Naive B cell (primary cell): ENCODE measurements at regions not wholly inside any gene's neighbourhood (a gene's known extent, or its start where the extent isn't known, plus 50 kb on each side); places are given as distances from the start of the nearest gene placed in this dataset.

ENCODE experiments used
- ATAC-seq, 2 donors: fragments of 150-1000 bp; cut with Tn5 transposase; 2 replicates each; pipeline ENCODE4 v1.10.0; 2021; ENCODE audit warnings: low read depth in 2 of 2, mild to moderate bottlenecking in 2 of 2, moderate library complexity in 2 of 2
- DNase-seq: peaks from one replicate; pipeline ENCODE4 v3.0.0; 2022
- H3K27ac Mint-ChIP-seq, 6 donors: one replicate each; pipeline ENCODE4 v1.8.0; 2020 to 2022; ENCODE audit warnings: mild to moderate bottlenecking in 6 of 6, mixed read lengths in 6 of 6, moderate library complexity in 5 of 6, inconsistent platforms in 2 of 6
- H3K27me3 Mint-ChIP-seq, 3 donors: one replicate each; pipeline ENCODE4 v1.8.0; 2021 to 2022; ENCODE audit warnings: mixed read lengths in 3 of 3, mild to moderate bottlenecking in 1 of 3
- H3K36me3 Mint-ChIP-seq, 2 donors: one replicate each; pipeline ENCODE4 v1.8.0; 2020 to 2022; ENCODE audit warnings: mixed read lengths in 2 of 2, inconsistent platforms in 1 of 2, mild to moderate bottlenecking in 1 of 2
- H3K4me1 Mint-ChIP-seq, 3 donors: one replicate each; pipeline ENCODE4 v1.8.0; 2020 to 2022; ENCODE audit warnings: mixed read lengths in 3 of 3, inconsistent platforms in 1 of 3, mild to moderate bottlenecking in 1 of 3, moderate library complexity in 1 of 3
- H3K4me3 Mint-ChIP-seq, 8 donors: one replicate each; pipeline ENCODE4 v1.8.0; 2020 to 2022; ENCODE audit warnings: mild to moderate bottlenecking in 8 of 8, mixed read lengths in 8 of 8, moderate library complexity in 8 of 8, inconsistent platforms in 2 of 8
- H3K9me3 Mint-ChIP-seq, 7 donors: one replicate each; pipeline ENCODE4 v1.8.0; 2020 to 2022; ENCODE audit warnings: mixed read lengths in 7 of 7, mild to moderate bottlenecking in 5 of 7, inconsistent platforms in 2 of 7, moderate library complexity in 1 of 7

DNA sequence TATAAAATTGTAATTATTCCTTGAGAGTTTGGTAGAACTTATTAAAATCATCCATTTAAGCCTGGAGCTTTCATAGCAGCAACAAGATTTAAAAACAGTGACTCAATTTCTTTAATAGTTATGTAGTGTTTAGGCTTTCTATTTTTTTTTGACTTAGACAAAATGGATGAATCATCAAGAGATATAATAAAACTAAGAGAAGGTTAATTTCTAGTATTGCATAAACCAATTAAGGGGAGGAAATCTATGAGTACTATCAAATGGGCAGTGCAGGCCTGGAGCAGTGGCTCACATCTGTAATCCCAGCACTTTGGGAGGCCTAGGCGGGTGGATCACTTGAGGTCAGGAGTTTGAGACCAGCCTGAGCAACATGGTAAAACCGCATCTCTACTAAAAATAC lies 416.3 kb upstream of the USP24 start:
- no peak for DNase-seq
- no peak overlapping the region for H3K4me3 Mint-ChIP-seq
- H3K27me3 Mint-ChIP-seq = peaks cover 9 to 24% (median 15%) of the 10 kb centered on the region in 3 donors
- H3K9me3 Mint-ChIP-seq = peaks cover 0 to 2% (median 0%) of the 10 kb centered on the region in 7 donors
- H3K36me3 Mint-ChIP-seq = no peaks in the 10 kb centered on the region
- ATAC-seq = no peak
- no peak overlapping the region for H3K27ac Mint-ChIP-seq
- H3K4me1 Mint-ChIP-seq = no peaks in the 10 kb centered on the region

DNA sequence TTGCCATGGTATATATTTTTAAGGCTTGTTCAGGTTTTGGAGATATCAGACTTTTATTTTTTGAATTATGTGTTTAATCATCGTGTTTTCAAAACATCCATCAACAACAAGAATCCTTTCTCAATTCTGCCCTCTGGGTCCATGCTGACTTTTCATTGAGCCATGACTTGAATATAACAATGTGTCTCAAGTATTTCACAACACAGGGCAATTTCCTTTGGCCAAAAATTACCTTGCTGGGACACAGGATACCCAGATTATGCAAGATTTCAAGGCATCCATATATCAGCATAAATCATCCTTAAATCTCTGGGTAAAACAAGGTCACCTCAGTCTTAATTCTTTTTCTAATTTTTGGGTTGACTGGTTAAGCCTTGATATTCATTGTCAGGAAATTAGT lies 411.2 kb upstream of the USP24 start:
- DNase-seq (no peak), ATAC-seq (no peak)
- H3K9me3 Mint-ChIP-seq = peaks cover 0 to 6% (median 4%) of the 10 kb centered on the region in 7 donors
- no peak overlapping the region for H3K4me3 Mint-ChIP-seq
- H3K36me3 Mint-ChIP-seq = no peaks in the 10 kb centered on the region
- peaks cover 6 to 9% (median 9%) of the 10 kb centered on the region in 3 donors for H3K27me3 Mint-ChIP-seq
- no peaks in the 10 kb centered on the region for H3K4me1 Mint-ChIP-seq
- H3K27ac Mint-ChIP-seq = no peak overlapping the region

- Mint-ChIP-seq H3K27me3 (peaks cover 6 to 13% (median 7%) of the 10 kb centered on the region in 3 donors), H3K36me3 (no peaks in the 10 kb centered on the region), H3K4me1 (no peaks in the 10 kb centered on the region), H3K4me3 (no peak overlapping the region), H3K27ac (no peak overlapping the region), H3K9me3 (peaks cover 0 to 11% (median 4%) of the 10 kb centered on the region in 7 donors)
- DNase-seq (no peak), ATAC-seq (no peak)
These were observed 409.6 kb upstream of the USP24 start for GRCh38 chr1:55624766-55625165.

DNA sequence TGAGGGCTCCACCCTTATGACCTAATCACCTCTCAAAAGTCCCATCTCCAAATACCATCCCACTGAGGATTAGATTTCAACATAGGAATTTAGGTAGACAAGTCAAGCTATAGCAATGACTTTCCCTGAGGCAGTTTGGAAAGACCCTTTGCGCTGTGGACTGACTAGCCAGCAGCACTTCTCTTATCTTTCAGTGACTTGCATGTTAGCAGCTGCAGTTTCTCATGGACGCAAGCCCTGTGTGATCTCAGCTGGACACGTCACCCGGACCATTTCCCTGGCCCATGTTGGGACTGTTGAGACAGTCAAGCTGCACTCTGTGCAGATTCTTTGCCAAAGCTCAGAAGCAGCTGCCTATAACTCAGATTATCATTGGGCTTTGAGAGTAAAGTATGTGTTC lies 408.1 kb upstream of the USP24 start:
- no peak for DNase-seq
- Mint-ChIP-seq H3K27ac (no peak overlapping the region), H3K36me3 (no peaks in the 10 kb centered on the region), H3K4me1 (no peaks in the 10 kb centered on the region), H3K9me3 (peaks cover 0 to 11% (median 4%) of the 10 kb centered on the region in 7 donors), H3K27me3 (peaks cover 4 to 20% (median 6%) of the 10 kb centered on the region in 3 donors), H3K4me3 (no peak overlapping the region)
- no peak for ATAC-seq

- no peak overlapping the region for H3K4me3 Mint-ChIP-seq
- no peaks in the 10 kb centered on the region for H3K36me3 Mint-ChIP-seq
- no peak overlapping the region for H3K27ac Mint-ChIP-seq
- DNase-seq (no peak), ATAC-seq (no peak)
- H3K27me3 Mint-ChIP-seq = peaks cover 0 to 16% (median 0%) of the 10 kb centered on the region in 3 donors
- no peaks in the 10 kb centered on the region for H3K4me1 Mint-ChIP-seq
- H3K9me3 Mint-ChIP-seq = peaks cover 2 to 16% (median 6%) of the 10 kb centered on the region in 7 donors
These were observed 406.9 kb upstream of the USP24 start for GRCh38 chr1:55622074-55622473.

DNA sequence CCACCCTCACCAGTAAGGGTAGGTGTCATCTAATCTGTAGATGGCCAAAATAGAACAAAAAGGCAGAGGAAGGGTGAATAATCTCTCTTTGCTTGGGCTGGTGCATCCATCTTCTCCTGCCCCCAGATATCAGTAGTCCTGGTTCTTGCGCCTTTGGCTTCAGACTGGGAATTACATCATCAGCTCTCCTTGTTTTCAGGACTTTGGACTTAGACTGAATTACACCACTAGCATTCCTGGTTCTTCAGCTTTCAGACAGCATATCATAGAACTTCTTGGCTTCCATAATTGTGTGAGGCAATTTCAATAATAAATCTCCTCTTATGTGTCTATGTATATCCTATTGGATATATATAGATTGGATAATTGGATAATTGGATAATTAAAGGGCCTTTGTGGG lies 403.0 kb upstream of the USP24 start:
- no peak overlapping the region for H3K27ac Mint-ChIP-seq
- H3K27me3 Mint-ChIP-seq = peaks cover 0 to 16% (median 1%) of the 10 kb centered on the region in 3 donors
- DNase-seq (no peak), ATAC-seq (no peak)
- H3K4me1 Mint-ChIP-seq = no peaks in the 10 kb centered on the region
- H3K4me3 Mint-ChIP-seq = no peak overlapping the region
- peaks cover 2 to 34% (median 5%) of the 10 kb centered on the region in 7 donors for H3K9me3 Mint-ChIP-seq
- peaks cover 0 to 7% of the 10 kb centered on the region in 2 donors for H3K36me3 Mint-ChIP-seq

DNA sequence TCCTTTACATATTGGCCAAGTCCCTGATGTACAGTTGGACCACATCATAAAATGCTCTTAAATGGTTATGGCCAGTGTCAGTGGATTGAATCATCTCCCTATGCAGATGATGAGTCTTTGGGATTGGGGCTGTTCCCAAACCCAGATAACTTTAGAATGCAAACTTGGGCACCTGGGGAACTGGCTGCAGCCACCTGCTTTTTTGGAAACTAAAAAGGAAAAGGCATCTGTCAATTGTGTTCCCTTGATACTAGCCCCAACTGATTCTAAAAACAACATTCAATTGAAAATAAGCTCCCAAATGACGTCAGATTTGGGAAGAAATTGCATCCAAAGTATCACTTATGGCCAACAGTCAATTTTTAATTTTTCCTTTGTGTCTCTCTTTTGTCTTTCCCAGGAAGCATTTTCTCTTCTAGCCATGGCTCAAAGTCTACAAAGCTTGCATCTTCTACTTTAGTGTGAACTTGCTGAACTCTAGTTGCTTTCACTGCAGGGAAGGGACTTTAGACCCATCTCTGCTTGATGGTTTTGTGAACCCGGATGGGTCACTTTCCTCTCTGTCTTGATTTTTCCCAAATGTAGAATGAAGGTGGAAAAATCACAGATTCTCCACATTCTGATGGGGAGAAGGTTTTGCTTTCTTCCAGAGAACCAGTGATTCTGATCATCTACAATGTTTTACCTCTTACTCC lies 402.3 kb upstream of the USP24 start:
- peaks cover 0 to 7% of the 10 kb centered on the region in 2 donors for H3K36me3 Mint-ChIP-seq
- peaks cover 0 to 30% (median 5%) of the 10 kb centered on the region in 7 donors for H3K9me3 Mint-ChIP-seq
- H3K27ac Mint-ChIP-seq = no peak overlapping the region
- no peak overlapping the region for H3K4me3 Mint-ChIP-seq
- peaks cover 0 to 17% (median 9%) of the 10 kb centered on the region in 3 donors for H3K27me3 Mint-ChIP-seq
- ATAC-seq = no peak
- DNase-seq = no peak
- H3K4me1 Mint-ChIP-seq = no peaks in the 10 kb centered on the region

DNA sequence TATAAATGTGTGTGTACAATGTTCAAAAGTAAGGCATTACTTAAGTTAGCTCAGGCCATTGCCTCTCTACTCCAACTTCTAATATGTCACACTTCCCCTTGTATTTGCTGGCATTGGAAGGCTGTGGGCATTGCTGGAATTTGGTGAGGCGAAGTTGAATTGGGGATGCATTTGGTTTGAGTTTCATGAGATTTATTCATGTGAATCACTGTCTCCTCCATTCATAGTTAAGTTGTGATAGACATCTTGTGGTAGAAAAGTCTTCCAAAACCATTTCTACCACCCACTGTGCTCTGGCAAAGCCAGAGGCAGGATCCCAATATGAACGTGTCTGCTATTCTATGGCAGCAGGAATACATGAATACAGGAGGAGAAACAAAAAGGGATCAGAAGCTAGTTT lies 397.8 kb upstream of the USP24 start:
- no peak for DNase-seq
- ATAC-seq = no peak
- peaks cover 0 to 18% (median 11%) of the 10 kb centered on the region in 3 donors for H3K27me3 Mint-ChIP-seq
- peaks cover 0 to 13% of the 10 kb centered on the region in 2 donors for H3K36me3 Mint-ChIP-seq
- H3K9me3 Mint-ChIP-seq = peaks cover 6 to 32% (median 8%) of the 10 kb centered on the region in 7 donors
- no peaks in the 10 kb centered on the region for H3K4me1 Mint-ChIP-seq
- H3K27ac Mint-ChIP-seq = no peak overlapping the region
- H3K4me3 Mint-ChIP-seq = no peak overlapping the region

DNA sequence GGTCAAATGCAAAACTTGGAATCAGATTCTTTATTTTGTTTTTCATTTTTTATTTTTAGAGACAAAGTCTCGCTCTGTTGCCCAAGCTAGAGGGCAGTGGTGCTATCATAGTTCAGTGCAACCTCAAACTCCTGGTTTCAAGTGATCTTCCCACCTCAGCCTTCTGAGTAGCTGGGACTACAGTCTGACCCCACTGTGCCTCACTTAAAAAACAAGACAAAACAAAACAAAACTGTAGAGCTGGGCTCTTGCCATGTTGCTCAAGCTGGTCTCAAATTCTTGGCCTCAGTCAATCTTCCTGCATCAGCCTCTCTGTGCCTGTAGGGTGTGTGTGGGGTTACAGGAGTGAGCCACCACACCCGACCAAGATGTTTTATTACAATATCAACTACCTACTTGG lies 396.0 kb upstream of the USP24 start:
- Mint-ChIP-seq H3K36me3 (peaks cover 0 to 13% of the 10 kb centered on the region in 2 donors), H3K27ac (no peak overlapping the region), H3K27me3 (peaks cover 0 to 18% (median 10%) of the 10 kb centered on the region in 3 donors), H3K4me1 (no peaks in the 10 kb centered on the region), H3K4me3 (no peak overlapping the region), H3K9me3 (peaks cover 8 to 29% (median 18%) of the 10 kb centered on the region in 7 donors)
- DNase-seq = no peak
- no peak for ATAC-seq

- DNase-seq = no peak
- no peak overlapping the region for H3K4me3 Mint-ChIP-seq
- peaks cover 0 to 6% of the 10 kb centered on the region in 2 donors for H3K36me3 Mint-ChIP-seq
- no peak for ATAC-seq
- peaks cover 8 to 22% (median 15%) of the 10 kb centered on the region in 7 donors for H3K9me3 Mint-ChIP-seq
- peaks cover 0 to 18% (median 10%) of the 10 kb centered on the region in 3 donors for H3K27me3 Mint-ChIP-seq
- H3K27ac Mint-ChIP-seq = no peak overlapping the region
- H3K4me1 Mint-ChIP-seq = no peaks in the 10 kb centered on the region
These were observed 395.0 kb upstream of the USP24 start for GRCh38 chr1:55610203-55610602.

DNA sequence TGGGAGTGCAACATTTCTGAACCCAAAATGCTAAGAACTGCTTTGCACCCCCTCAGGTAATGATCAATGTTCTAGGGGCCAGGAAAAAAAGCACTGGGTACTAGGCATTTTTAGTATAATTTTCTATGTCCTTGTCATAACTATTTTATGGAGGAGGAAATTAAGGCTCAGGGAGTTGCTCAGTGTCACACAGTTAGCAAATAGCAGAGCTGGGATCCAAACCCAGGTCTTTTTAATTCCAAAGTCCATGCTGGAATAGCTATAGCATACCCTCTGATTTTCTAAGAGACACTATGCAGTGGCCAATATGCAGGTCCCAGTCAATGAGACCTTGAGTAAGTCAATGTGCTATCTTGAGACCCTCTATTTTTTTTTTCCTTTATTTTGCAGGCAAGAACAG lies 394.5 kb upstream of the USP24 start:
- Mint-ChIP-seq H3K4me3 (no peak overlapping the region), H3K36me3 (peaks cover 0 to 6% of the 10 kb centered on the region in 2 donors), H3K27ac (no peak overlapping the region), H3K9me3 (peaks cover 8 to 20% (median 15%) of the 10 kb centered on the region in 7 donors), H3K4me1 (no peaks in the 10 kb centered on the region), H3K27me3 (peaks cover 0 to 18% (median 10%) of the 10 kb centered on the region in 3 donors)
- DNase-seq = no peak
- no peak for ATAC-seq

DNA sequence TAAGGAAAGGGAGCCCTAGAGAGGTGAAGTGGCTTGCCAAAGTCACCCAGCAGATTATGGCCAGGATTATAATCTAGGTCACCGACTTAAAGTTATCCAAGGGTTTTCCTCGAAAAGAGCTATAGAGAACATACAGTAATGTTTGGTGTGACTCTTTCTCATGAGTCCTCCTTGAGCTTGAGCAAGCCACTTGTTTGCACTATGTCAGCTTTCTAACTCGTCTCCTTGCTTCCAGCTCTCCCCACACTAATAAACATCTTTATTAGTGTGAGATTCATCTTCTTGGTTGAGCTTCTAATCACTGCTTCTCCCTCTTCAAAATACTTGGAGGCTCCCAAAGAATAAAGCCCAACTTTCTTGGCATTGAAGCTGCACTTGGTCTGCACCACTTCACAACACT lies 390.0 kb upstream of the USP24 start:
- H3K9me3 Mint-ChIP-seq = peaks cover 7 to 20% (median 15%) of the 10 kb centered on the region in 7 donors

DNA sequence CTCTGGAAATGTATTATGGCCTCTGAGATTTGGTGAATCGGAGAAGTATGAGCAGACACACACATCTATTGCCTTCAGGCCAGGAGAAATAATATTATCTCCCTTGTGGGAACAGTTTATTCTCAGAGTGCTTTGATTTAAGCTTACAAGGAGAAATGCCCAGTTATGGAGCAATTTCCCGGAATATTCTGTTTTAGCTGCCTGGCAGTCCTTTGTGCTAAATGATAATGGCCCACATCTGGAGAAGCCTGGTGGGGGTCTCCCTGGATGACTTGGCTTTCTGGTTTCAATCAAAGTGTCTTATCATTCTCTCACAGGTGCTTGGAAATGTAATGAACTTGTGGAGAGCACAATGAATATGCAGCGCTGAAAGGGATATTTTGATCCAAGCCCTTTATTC lies 389.6 kb upstream of the USP24 start:
- no peak for DNase-seq
- H3K27ac Mint-ChIP-seq = no peak overlapping the region
- no peaks in the 10 kb centered on the region for H3K4me1 Mint-ChIP-seq
- H3K9me3 Mint-ChIP-seq = peaks cover 7 to 20% (median 15%) of the 10 kb centered on the region in 7 donors
- peaks cover 0 to 4% (median 0%) of the 10 kb centered on the region in 3 donors for H3K27me3 Mint-ChIP-seq
- peaks cover 0 to 6% of the 10 kb centered on the region in 2 donors for H3K36me3 Mint-ChIP-seq
- no peak overlapping the region for H3K4me3 Mint-ChIP-seq
- no peak for ATAC-seq

More for the DNA sequence above, 390.0 kb upstream of the USP24 start:
- H3K4me3 Mint-ChIP-seq = no peak overlapping the region
- no peak overlapping the region for H3K27ac Mint-ChIP-seq
- H3K36me3 Mint-ChIP-seq = peaks cover 0 to 6% of the 10 kb centered on the region in 2 donors
- ATAC-seq (no peak), DNase-seq (no peak)
- no peaks in the 10 kb centered on the region for H3K4me1 Mint-ChIP-seq
- no peaks in the 10 kb centered on the region for H3K27me3 Mint-ChIP-seq

DNA sequence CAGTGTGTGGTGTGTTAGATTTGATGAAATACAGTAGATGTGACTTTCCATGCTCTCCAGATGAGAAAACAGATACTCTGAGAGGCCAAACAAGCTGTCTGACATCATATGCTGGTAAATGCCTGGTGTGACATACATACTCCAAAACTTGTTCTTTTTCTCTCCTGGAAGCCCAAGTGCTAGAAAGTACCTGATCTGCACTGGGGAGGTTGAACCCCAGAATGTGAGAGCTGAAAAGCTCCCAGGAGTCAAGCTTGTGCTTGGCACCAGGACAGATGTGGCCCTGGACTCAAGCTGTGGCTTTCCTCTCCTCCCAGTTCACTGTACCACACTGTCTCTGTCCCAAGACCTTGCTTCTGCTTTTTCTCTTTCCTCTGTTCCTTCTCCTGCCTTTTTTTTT lies 389.0 kb upstream of the USP24 start:
- ATAC-seq = no peak
- no peaks in the 10 kb centered on the region for H3K4me1 Mint-ChIP-seq
- peaks cover 7 to 20% (median 15%) of the 10 kb centered on the region in 7 donors for H3K9me3 Mint-ChIP-seq
- H3K27me3 Mint-ChIP-seq = peaks cover 0 to 5% (median 0%) of the 10 kb centered on the region in 3 donors
- H3K27ac Mint-ChIP-seq = no peak overlapping the region
- no peak for DNase-seq
- no peak overlapping the region for H3K4me3 Mint-ChIP-seq
- H3K36me3 Mint-ChIP-seq = peaks cover 0 to 6% of the 10 kb centered on the region in 2 donors
